ENCODE measurements at regions not wholly inside any gene's neighbourhood (a gene's known extent, or its start where the extent isn't known, plus 50 kb on each side); places are given as distances from the start of the nearest gene placed in this dataset.

DNA sequence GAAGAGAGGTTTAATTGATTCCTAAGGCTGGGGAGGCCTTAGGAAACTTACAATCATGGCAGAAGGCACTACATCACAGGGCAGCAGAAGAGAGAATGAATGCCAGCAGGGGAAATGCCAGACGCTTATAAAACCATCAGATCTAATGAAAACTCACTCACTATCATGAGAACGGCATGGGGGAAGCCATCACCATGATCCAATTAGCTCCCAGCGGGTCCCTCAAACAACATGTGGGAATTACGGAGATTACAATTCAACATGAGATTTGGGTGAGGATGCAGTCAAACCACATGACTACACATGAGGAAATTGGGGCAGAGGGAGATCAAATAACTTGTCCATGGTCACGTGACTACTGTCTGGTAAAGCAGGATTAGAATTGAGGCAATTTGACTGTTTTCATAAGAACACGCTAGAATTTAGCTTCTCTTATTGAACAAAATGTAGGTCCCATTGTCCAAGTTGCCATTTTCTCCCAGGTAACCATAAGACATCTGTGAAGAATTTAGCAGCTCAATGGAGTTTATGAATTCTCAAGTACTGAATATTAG is 445.1 kb upstream of the CDH20 start:
- Histone ChIP-seq H3K27me3 (ENCODE audit: control insufficient read depth, insufficient read depth, low read length, poor library complexity, severe bottlenecking) (no peaks in the 10 kb centered on the region), H3K27ac (ENCODE audit: low read depth, low read length) (no peak overlapping the region), H3K36me3 (ENCODE audit: control insufficient read depth, insufficient read depth, low read length) (no peaks in the 10 kb centered on the region), H3K9me3 (ENCODE audit: control insufficient read depth, low read length) (no peaks in the 10 kb centered on the region), H3K9ac (ENCODE audit: extremely low read depth, low read length, poor library complexity, severe bottlenecking) (no peak overlapping the region), H3K4me1 (ENCODE audit: control insufficient read depth, insufficient read depth, low read length) (peaks cover 7% of the 10 kb centered on the region), H3K4me3 (ENCODE audit: low read length) (no peak overlapping the region)
- no peaks in the 10 kb centered on the region for H3K36me3 Mint-ChIP-seq (ENCODE audit: low read depth)
- no peak for DNase-seq
- TF ChIP-seq, protein P1, sequence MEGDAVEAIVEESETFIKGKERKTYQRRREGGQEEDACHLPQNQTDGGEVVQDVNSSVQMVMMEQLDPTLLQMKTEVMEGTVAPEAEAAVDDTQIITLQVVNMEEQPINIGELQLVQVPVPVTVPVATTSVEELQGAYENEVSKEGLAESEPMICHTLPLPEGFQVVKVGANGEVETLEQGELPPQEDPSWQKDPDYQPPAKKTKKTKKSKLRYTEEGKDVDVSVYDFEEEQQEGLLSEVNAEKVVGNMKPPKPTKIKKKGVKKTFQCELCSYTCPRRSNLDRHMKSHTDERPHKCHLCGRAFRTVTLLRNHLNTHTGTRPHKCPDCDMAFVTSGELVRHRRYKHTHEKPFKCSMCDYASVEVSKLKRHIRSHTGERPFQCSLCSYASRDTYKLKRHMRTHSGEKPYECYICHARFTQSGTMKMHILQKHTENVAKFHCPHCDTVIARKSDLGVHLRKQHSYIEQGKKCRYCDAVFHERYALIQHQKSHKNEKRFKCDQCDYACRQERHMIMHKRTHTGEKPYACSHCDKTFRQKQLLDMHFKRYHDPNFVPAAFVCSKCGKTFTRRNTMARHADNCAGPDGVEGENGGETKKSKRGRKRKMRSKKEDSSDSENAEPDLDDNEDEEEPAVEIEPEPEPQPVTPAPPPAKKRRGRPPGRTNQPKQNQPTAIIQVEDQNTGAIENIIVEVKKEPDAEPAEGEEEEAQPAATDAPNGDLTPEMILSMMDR (conservative IDR thresholded peaks at IDR 0.05), result no peak
- H3K4me1 Mint-ChIP-seq, result peaks cover 32% of the 10 kb centered on the region
- 78 to 95% methylated on average over 3 to 6 of the region's 6 CpGs for WGBS, 2 experiments (ENCODE audit: insufficient coverage in 1 of 2, insufficient read length in 1 of 2)
- no peak overlapping the region for H3K27ac Mint-ChIP-seq
- no peak overlapping the region for H3K4me3 Mint-ChIP-seq
- H3K9me3 Mint-ChIP-seq, result no peaks in the 10 kb centered on the region
- H3K27me3 Mint-ChIP-seq (ENCODE audit: insufficient read depth), result no peaks in the 10 kb centered on the region

DNA sequence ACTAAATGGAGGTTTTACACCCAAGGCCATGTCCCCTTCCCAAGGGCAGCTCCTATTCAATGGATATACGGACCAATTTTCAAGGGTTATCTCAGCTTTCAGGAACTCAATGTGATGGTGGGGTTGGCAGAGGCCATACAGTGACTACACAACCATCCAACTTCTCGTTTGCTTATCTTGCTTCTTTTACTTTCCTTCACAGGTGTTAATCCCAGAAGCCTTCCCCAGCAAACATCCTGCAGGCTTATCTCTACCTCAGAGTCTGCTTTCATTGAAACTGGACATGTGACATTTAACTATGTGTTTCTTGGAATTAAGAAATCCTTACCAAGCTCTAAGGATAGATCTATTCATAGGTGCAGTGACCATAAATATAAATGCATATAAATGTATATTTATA is 443.8 kb upstream of the CDH20 start:
- Histone ChIP-seq H3K9ac (ENCODE audit: extremely low read depth, low read length, poor library complexity, severe bottlenecking) (no peak overlapping the region), H3K27me3 (ENCODE audit: control insufficient read depth, insufficient read depth, low read length, poor library complexity, severe bottlenecking) (no peaks in the 10 kb centered on the region), H3K27ac (ENCODE audit: low read depth, low read length) (no peak overlapping the region), H3K4me3 (ENCODE audit: low read length) (no peak overlapping the region), H3K4me1 (ENCODE audit: control insufficient read depth, insufficient read depth, low read length) (peaks cover 7% of the 10 kb centered on the region), H3K36me3 (ENCODE audit: control insufficient read depth, insufficient read depth, low read length) (no peaks in the 10 kb centered on the region), H3K9me3 (ENCODE audit: control insufficient read depth, low read length) (no peaks in the 10 kb centered on the region)
- H3K4me1 Mint-ChIP-seq, result peaks cover 32% of the 10 kb centered on the region
- no peak overlapping the region for H3K27ac Mint-ChIP-seq
- H3K27me3 Mint-ChIP-seq (ENCODE audit: insufficient read depth), result no peaks in the 10 kb centered on the region
- DNase-seq, result no peak
- H3K4me3 Mint-ChIP-seq, result no peak overlapping the region
- TF ChIP-seq, protein P1 (conservative IDR thresholded peaks at IDR 0.05), result no peak
- no peaks in the 10 kb centered on the region for H3K36me3 Mint-ChIP-seq (ENCODE audit: low read depth)
- H3K9me3 Mint-ChIP-seq, result no peaks in the 10 kb centered on the region
- 50 to 77% methylated on average over 2 of the region's 2 CpGs for WGBS, 2 experiments (ENCODE audit: insufficient coverage in 1 of 2, insufficient read length in 1 of 2)

DNA sequence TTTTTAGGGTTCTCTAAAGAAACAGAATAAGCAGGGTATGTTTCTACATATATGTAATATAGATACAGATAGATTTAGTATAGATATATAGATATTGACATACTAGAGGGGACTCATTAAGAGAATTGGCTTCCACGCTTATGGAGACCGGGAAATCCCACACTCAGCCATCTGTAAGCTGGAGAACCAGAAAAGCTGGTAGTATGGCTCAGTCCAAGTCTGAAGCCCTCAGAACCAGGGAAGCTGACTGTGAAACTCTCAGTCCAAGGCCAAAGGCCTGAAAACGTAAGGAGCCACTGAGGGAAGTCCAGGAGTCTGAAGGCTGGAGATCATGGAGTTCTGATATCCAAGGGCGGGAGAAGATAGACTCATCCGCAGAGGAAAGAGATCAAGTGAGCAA is 441.3 kb upstream of the CDH20 start:
- Histone ChIP-seq H3K9me3 (ENCODE audit: control insufficient read depth, low read length) (no peaks in the 10 kb centered on the region), H3K4me3 (ENCODE audit: low read length) (no peak overlapping the region), H3K27me3 (ENCODE audit: control insufficient read depth, insufficient read depth, low read length, poor library complexity, severe bottlenecking) (no peaks in the 10 kb centered on the region), H3K9ac (ENCODE audit: extremely low read depth, low read length, poor library complexity, severe bottlenecking) (no peak overlapping the region), H3K4me1 (ENCODE audit: control insufficient read depth, insufficient read depth, low read length) (peaks cover 7% of the 10 kb centered on the region), H3K36me3 (ENCODE audit: control insufficient read depth, insufficient read depth, low read length) (no peaks in the 10 kb centered on the region), H3K27ac (ENCODE audit: low read depth, low read length) (no peak overlapping the region)
- H3K36me3 Mint-ChIP-seq (ENCODE audit: low read depth), result no peaks in the 10 kb centered on the region
- H3K9me3 Mint-ChIP-seq, result no peaks in the 10 kb centered on the region
- no peak overlapping the region for H3K4me3 Mint-ChIP-seq
- DNase-seq, result no peak
- TF ChIP-seq, protein P1 (conservative IDR thresholded peaks at IDR 0.05), result no peak
- H3K27me3 Mint-ChIP-seq (ENCODE audit: insufficient read depth), result no peaks in the 10 kb centered on the region
- no peak overlapping the region for H3K27ac Mint-ChIP-seq
- WGBS, 2 experiments (ENCODE audit: insufficient coverage in 1 of 2, insufficient read length in 1 of 2), result 92 to 95% methylated on average over 4 to 5 of the region's 5 CpGs
- peaks cover 32% of the 10 kb centered on the region for H3K4me1 Mint-ChIP-seq
